Brain microvascular endothelial cell (primary cell): ENCODE measurements at regions not wholly inside any gene's neighbourhood (a gene's known extent, or its start where the extent isn't known, plus 50 kb on each side); places are given as distances from the start of the nearest gene placed in this dataset.
"Not testable (repeated sequence)": the region's sequence is repeated elsewhere in the genome, so short reads cannot be mapped to it uniquely, and the experiment has no call there.

Experiments
- DNase-seq: peaks from one replicate; pipeline ENCODE4 v3.0.0-alpha.2; 2020
- H3K27ac ChIP-seq: fragments of 250-450 bp; sonication (Bioruptor Pico); 2 replicates; pipeline ENCODE4 v1.5.1; 2020; ENCODE audit warnings: mild to moderate bottlenecking, moderate library complexity
- H3K27me3 ChIP-seq: fragments of 250-450 bp; sonication (Bioruptor Pico); replicated peaks from 2 replicates; pipeline ENCODE4 v1.5.1; 2020; ENCODE audit warnings: mild to moderate bottlenecking
- H3K36me3 ChIP-seq: fragments of 250-450 bp; sonication (Bioruptor Pico); replicated peaks from 2 replicates; pipeline ENCODE4 v1.5.1; 2020; ENCODE audit warnings: mild to moderate bottlenecking
- H3K4me3 ChIP-seq: 2 replicates; pipeline ENCODE4 v1.5.1; 2011; ENCODE audit warnings: low read depth, mild to moderate bottlenecking, control low read depth, low read length, moderate library complexity
- CTCF ChIP-seq: IDR thresholded peaks from 2 replicates; pipeline ENCODE4 v1.5.1; 2011; ENCODE audit warnings: low read depth, mild to moderate bottlenecking, moderate library complexity, low read length, control low read depth, inconsistent platforms; ENCODE audit errors: missing control alignments
- in situ Hi-C: cut with HindIII; loops from 2 replicates; pipeline ENCODE4 v1.10.0; 2017; ENCODE audit warnings: low sequenced_read_pairs, low pct_ligation_motif_present

GRCh38 chr5:159493696-159494095, 163.4 kb upstream of the IL12B start:
- TF ChIP-seq CTCF: no peak
- Histone ChIP-seq H3K36me3 (no peaks in the 10 kb centered on the region), H3K27ac (no peak overlapping the region), H3K27me3 (no peaks in the 10 kb centered on the region), H3K4me3 (no peak overlapping the region)
- DNase-seq: no peak
- in situ Hi-C loops: no loop called here

GRCh38 chr5:159496773-159497172, 166.5 kb upstream of the IL12B start:
- DNase-seq: no peak
- H3K4me3 ChIP-seq: no peak overlapping the region
- H3K36me3 ChIP-seq: no peaks in the 10 kb centered on the region
- in situ Hi-C loops: no loop called here
- no peak for TF ChIP-seq CTCF
- no peak overlapping the region for H3K27ac ChIP-seq
- no peaks in the 10 kb centered on the region for H3K27me3 ChIP-seq

- Histone ChIP-seq H3K36me3 (no peaks in the 10 kb centered on the region), H3K27me3 (no peaks in the 10 kb centered on the region), H3K4me3 (no peak overlapping the region), H3K27ac (no peak overlapping the region)
- in situ Hi-C loops: no loop called here
- no peak for TF ChIP-seq CTCF
- peak; percentile 14 for DNase-seq
Observed at GRCh38 chr5:159497221-159497620, 166.9 kb upstream of the IL12B start.

GRCh38 chr5:159498630-159499029, 168.3 kb upstream of the IL12B start:
- no peaks in the 10 kb centered on the region for H3K27me3 ChIP-seq
- H3K27ac ChIP-seq: no peak overlapping the region
- in situ Hi-C loops: no loop called here
- H3K4me3 ChIP-seq: no peak overlapping the region
- DNase-seq: no peak
- TF ChIP-seq CTCF: no peak
- no peaks in the 10 kb centered on the region for H3K36me3 ChIP-seq

- H3K4me3 ChIP-seq, H3K36me3 ChIP-seq, H3K27ac ChIP-seq, in situ Hi-C loops, H3K27me3 ChIP-seq, DNase-seq: not testable (repeated sequence)
Observed at GRCh38 chr5:159502116-159502515, 171.8 kb upstream of the IL12B start.

GRCh38 chr5:159503236-159503635, 172.9 kb upstream of the IL12B start:
- H3K27me3 ChIP-seq: no peaks in the 10 kb centered on the region
- no peak for TF ChIP-seq CTCF
- in situ Hi-C loops: no loop called here
- no peak overlapping the region for H3K4me3 ChIP-seq
- H3K36me3 ChIP-seq: no peaks in the 10 kb centered on the region
- DNase-seq: no peak
- no peak overlapping the region for H3K27ac ChIP-seq
